A549 (cell line): ENCODE measurements at regions not wholly inside any gene's neighbourhood (a gene's known extent, or its start where the extent isn't known, plus 50 kb on each side); places are given as distances from the start of the nearest gene placed in this dataset.

ENCODE experiments used
- CTCF ChIP-seq: fragments of >200 bp; sonication (Bioruptor Twin); formaldehyde crosslinking; IDR thresholded peaks from 3 replicates; pipeline ENCODE4 v1.5.1; 2016
- GATA3 ChIP-seq: IDR thresholded peaks from 2 replicates; pipeline ENCODE4 v1.6.1; 2012; ENCODE audit warnings: borderline replicate concordance
- HOXB5 ChIP-seq: fragments of 250-450 bp; sonication (Bioruptor Pico); IDR thresholded peaks from 2 replicates; pipeline ENCODE4 v1.5.0; 2020; ENCODE audit warnings: mild to moderate bottlenecking, moderate library complexity
- NFE2L2 ChIP-seq: fragments of 150-350 bp; conservative IDR thresholded peaks from 2 replicates; pipeline ENCODE4 v1.6.1; 2014; ENCODE audit warnings: low read length
- POLR2A ChIP-seq: IDR thresholded peaks from 2 replicates; pipeline ENCODE4 v1.6.1; 2012; ENCODE audit warnings: mild to moderate bottlenecking, low read length
- RCOR1 ChIP-seq: fragments of 150-350 bp; IDR thresholded peaks from 2 replicates; pipeline ENCODE4 v1.6.1; 2014; ENCODE audit warnings: antibody characterized with exemption, low read length, low read depth
- RFX5 ChIP-seq: fragments of 450-650 bp; IDR thresholded peaks from 2 replicates; pipeline ENCODE4 v1.7.1; 2014; ENCODE audit warnings: antibody characterized with exemption, mild to moderate bottlenecking, moderate library complexity
- RNF2 ChIP-seq: fragments of 200-600 bp; sonication (generic); IDR thresholded peaks from 2 replicates; pipeline ENCODE4 v1.6.1; 2016; ENCODE audit warnings: low read depth, mild to moderate bottlenecking, antibody characterized with exemption, moderate library complexity, borderline replicate concordance
- SREBF2 ChIP-seq: fragments of 450-650 bp; IDR thresholded peaks from 2 replicates; pipeline ENCODE4 v1.6.1; 2014; ENCODE audit warnings: mild to moderate bottlenecking, moderate library complexity
- ZFP36 ChIP-seq: fragments of 450-650 bp; IDR thresholded peaks from 2 replicates; pipeline ENCODE4 v1.6.1; 2014; ENCODE audit warnings: borderline replicate concordance; ENCODE audit not compliant: partially characterized antibody
- ZNF302 ChIP-seq: fragments of 250-450 bp; sonication (Bioruptor Pico); IDR thresholded peaks from 2 replicates; pipeline ENCODE4 v1.9.0; 2021; ENCODE audit warnings: inconsistent platforms, mild to moderate bottlenecking, moderate library complexity
- TF ChIP-seq, protein P1 (sequence below): fragments of 200-600 bp; sonication (generic); IDR thresholded peaks from 2 replicates; pipeline ENCODE4 v1.6.1; 2016; ENCODE audit warnings: antibody characterized with exemption, mild to moderate bottlenecking, moderate library complexity
- TF ChIP-seq, protein P2 (sequence below): fragments of 150-350 bp; IDR thresholded peaks from 2 replicates; pipeline ENCODE4 v1.6.1; 2014; ENCODE audit warnings: low read depth, mild to moderate bottlenecking, low read length
- TF ChIP-seq, protein P3 (sequence below): fragments of 450-650 bp; IDR thresholded peaks from 2 replicates; pipeline ENCODE4 v1.6.1; 2014; ENCODE audit warnings: antibody characterized with exemption

DNA sequence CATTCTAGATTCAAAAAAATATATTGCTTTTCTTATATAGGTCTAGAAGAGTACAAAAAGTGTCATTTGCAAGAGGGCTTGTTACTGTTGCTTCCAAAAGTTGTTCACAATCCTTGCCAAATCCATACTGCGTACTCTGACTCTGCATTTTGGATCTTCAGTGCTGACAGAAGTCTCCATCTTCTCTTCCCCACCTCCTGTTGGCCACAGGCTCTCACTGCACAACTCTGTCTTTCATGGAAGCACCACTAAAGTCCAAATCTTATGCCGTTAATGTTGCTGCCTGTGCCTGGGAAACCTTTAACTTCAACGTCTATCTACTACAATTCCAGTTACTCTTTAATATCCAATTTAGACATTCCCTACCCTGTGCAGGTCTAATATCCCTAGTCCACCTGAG, 419.9 kb downstream of the NR2F2 start:
- TF ChIP-seq CTCF = no peak
- no peak for TF ChIP-seq RFX5
- TF ChIP-seq POLR2A = no peak
- TF ChIP-seq GATA3 = no peak
- TF ChIP-seq NFE2L2 = no peak
- TF ChIP-seq HOXB5 (CRISPR knock-in tag) = no peak
- TF ChIP-seq, protein P1, sequence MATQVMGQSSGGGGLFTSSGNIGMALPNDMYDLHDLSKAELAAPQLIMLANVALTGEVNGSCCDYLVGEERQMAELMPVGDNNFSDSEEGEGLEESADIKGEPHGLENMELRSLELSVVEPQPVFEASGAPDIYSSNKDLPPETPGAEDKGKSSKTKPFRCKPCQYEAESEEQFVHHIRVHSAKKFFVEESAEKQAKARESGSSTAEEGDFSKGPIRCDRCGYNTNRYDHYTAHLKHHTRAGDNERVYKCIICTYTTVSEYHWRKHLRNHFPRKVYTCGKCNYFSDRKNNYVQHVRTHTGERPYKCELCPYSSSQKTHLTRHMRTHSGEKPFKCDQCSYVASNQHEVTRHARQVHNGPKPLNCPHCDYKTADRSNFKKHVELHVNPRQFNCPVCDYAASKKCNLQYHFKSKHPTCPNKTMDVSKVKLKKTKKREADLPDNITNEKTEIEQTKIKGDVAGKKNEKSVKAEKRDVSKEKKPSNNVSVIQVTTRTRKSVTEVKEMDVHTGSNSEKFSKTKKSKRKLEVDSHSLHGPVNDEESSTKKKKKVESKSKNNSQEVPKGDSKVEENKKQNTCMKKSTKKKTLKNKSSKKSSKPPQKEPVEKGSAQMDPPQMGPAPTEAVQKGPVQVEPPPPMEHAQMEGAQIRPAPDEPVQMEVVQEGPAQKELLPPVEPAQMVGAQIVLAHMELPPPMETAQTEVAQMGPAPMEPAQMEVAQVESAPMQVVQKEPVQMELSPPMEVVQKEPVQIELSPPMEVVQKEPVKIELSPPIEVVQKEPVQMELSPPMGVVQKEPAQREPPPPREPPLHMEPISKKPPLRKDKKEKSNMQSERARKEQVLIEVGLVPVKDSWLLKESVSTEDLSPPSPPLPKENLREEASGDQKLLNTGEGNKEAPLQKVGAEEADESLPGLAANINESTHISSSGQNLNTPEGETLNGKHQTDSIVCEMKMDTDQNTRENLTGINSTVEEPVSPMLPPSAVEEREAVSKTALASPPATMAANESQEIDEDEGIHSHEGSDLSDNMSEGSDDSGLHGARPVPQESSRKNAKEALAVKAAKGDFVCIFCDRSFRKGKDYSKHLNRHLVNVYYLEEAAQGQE = no peak
- no peak for TF ChIP-seq SREBF2
- TF ChIP-seq, protein P2, sequence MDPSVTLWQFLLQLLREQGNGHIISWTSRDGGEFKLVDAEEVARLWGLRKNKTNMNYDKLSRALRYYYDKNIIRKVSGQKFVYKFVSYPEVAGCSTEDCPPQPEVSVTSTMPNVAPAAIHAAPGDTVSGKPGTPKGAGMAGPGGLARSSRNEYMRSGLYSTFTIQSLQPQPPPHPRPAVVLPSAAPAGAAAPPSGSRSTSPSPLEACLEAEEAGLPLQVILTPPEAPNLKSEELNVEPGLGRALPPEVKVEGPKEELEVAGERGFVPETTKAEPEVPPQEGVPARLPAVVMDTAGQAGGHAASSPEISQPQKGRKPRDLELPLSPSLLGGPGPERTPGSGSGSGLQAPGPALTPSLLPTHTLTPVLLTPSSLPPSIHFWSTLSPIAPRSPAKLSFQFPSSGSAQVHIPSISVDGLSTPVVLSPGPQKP = no peak
- no peak for TF ChIP-seq RCOR1
- no peak for TF ChIP-seq ZNF302 (CRISPR knock-in tag)
- TF ChIP-seq RNF2 = no peak
- TF ChIP-seq, protein P3, sequence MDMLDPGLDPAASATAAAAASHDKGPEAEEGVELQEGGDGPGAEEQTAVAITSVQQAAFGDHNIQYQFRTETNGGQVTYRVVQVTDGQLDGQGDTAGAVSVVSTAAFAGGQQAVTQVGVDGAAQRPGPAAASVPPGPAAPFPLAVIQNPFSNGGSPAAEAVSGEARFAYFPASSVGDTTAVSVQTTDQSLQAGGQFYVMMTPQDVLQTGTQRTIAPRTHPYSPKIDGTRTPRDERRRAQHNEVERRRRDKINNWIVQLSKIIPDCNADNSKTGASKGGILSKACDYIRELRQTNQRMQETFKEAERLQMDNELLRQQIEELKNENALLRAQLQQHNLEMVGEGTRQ = no peak
- TF ChIP-seq ZFP36 = no peak
